PC-9 (cell line): ENCODE measurements at regions not wholly inside any gene's neighbourhood (a gene's known extent, or its start where the extent isn't known, plus 50 kb on each side); places are given as distances from the start of the nearest gene placed in this dataset.

Experiments used
- BruUV-seq: library from RNA; stranded (reverse); fragments of 400-500 nt; replicated peaks from 2 replicates; lab custom pipeline; 2021; lab: Mats Ljungman, UMichigan
- CTCF ChIA-PET: fragments of 300-600 bp; sonication (Branson Sonifier 250); formaldehyde crosslinking; loops from one replicate; lab custom pipeline; 2022; ENCODE audit warnings: antibody characterized with exemption; lab: Charles Lee
- POLR2A ChIA-PET: fragments of 300-600 bp; sonication (Branson Sonifier 250); formaldehyde crosslinking; loops from one replicate; lab custom pipeline; 2022; ENCODE audit warnings: antibody characterized with exemption; ENCODE audit not compliant: unreplicated experiment; lab: Charles Lee
- DNase-seq, 2 experiments: peaks; one replicate each; pipeline versions ENCODE4 v3.0.0 to v3.0.0-alpha.2; 2015 to 2022; ENCODE audit warnings: mixed read lengths in 1 of 2
- H2AFZ ChIP-seq: fragments of 200-600 bp; sonication (generic); 2 replicates; pipeline ENCODE4 v1.8.1; 2017; ENCODE audit warnings: antibody characterized with exemption
- H3F3A ChIP-seq: fragments of 200-600 bp; sonication (generic); 2 replicates; pipeline ENCODE4 v1.8.1; 2017; ENCODE audit warnings: antibody characterized with exemption, mild to moderate bottlenecking, low read depth; ENCODE audit not compliant: insufficient read depth
- H3K27ac ChIP-seq: fragments of 200-600 bp; sonication (generic); 2 replicates; pipeline ENCODE4 v1.6.1; 2016; ENCODE audit warnings: mixed run types
- H3K27me3 ChIP-seq: fragments of 200-600 bp; sonication (generic); 2 replicates; pipeline ENCODE4 v1.6.1; 2016; ENCODE audit warnings: low read depth, mixed run types; ENCODE audit not compliant: insufficient read depth
- H3K36me3 ChIP-seq: fragments of 200-600 bp; sonication (generic); 2 replicates; pipeline ENCODE4 v1.6.1; 2016; ENCODE audit warnings: low read depth, mixed run types
- H3K4me1 ChIP-seq: fragments of 200-600 bp; sonication (generic); replicated peaks from 2 replicates; pipeline ENCODE4 v1.6.1; 2016; ENCODE audit warnings: mixed run types; ENCODE audit not compliant: insufficient read depth
- H3K4me2 ChIP-seq: fragments of 200-600 bp; sonication (generic); 2 replicates; pipeline ENCODE4 v1.6.1; 2017; ENCODE audit warnings: mixed run types
- H3K4me3 ChIP-seq: fragments of 200-600 bp; sonication (generic); 2 replicates; pipeline ENCODE4 v1.6.1; 2016; ENCODE audit warnings: mixed run types
- H3K79me2 ChIP-seq: fragments of 200-600 bp; sonication (generic); 2 replicates; pipeline ENCODE4 v1.6.1; 2017; ENCODE audit warnings: low read depth, mixed run types
- H3K9me2 ChIP-seq: fragments of 200-600 bp; sonication (generic); 2 replicates; pipeline ENCODE4 v1.8.1; 2017; ENCODE audit warnings: mild to moderate bottlenecking; ENCODE audit not compliant: insufficient read depth
- H3K9me3 ChIP-seq: fragments of 200-600 bp; sonication (generic); 2 replicates; pipeline ENCODE4 v1.8.1; 2016; ENCODE audit warnings: low read depth; ENCODE audit not compliant: insufficient read depth
- H4K20me1 ChIP-seq: fragments of 200-600 bp; sonication (generic); 2 replicates; pipeline ENCODE4 v1.8.1; 2017; ENCODE audit not compliant: insufficient read depth
- CTCF ChIP-seq: fragments of 200-600 bp; sonication (generic); conservative IDR thresholded peaks from 2 replicates; pipeline ENCODE4 v1.6.1; 2017; ENCODE audit warnings: mixed run types, antibody characterized with exemption, mild to moderate bottlenecking, moderate library complexity
- EZH2 ChIP-seq: fragments of 200-600 bp; sonication (generic); IDR thresholded peaks from 2 replicates; pipeline ENCODE4 v1.8.0; 2017; ENCODE audit warnings: antibody characterized with exemption, low read depth
- intact Hi-C: fragments of 100-400 bp; cut with micrococcal nuclease; formaldehyde crosslinking; loops from one replicate; pipeline ENCODE4 v1.10.0; 2022; ENCODE audit not compliant: unreplicated experiment

GRCh38 chr3:87563712-87564111 is 287.3 kb upstream of the POU1F1 start:
- H3F3A ChIP-seq = no peaks in the 10 kb centered on the region
- H3K4me1 ChIP-seq = no peaks in the 10 kb centered on the region
- no TSS peak for BruUV-seq
- no peaks in the 10 kb centered on the region for H4K20me1 ChIP-seq
- no peak overlapping the region for H3K4me3 ChIP-seq
- H3K27me3 ChIP-seq = no peaks in the 10 kb centered on the region
- H3K9me3 ChIP-seq = no peaks in the 10 kb centered on the region
- ChIA-PET CTCF (no interaction called here), POLR2A (no interaction called here)
- H3K9me2 ChIP-seq = no peaks in the 10 kb centered on the region; the same call in 1 of the 2 replicates
- H3K4me2 ChIP-seq = no peak overlapping the region
- no peaks in the 10 kb centered on the region for H3K79me2 ChIP-seq
- H2AFZ ChIP-seq = no peak overlapping the region
- no peak for DNase-seq
- TF ChIP-seq CTCF (no peak), EZH2 (no peak)
- no peaks in the 10 kb centered on the region for H3K36me3 ChIP-seq
- intact Hi-C loops = no loop called here
- H3K27ac ChIP-seq = no peak overlapping the region

- no peaks in the 10 kb centered on the region for H3K36me3 ChIP-seq
- intact Hi-C loops = no loop called here
- DNase-seq = no peak
- TF ChIP-seq CTCF (no peak), EZH2 (no peak)
- no peaks in the 10 kb centered on the region for H3K9me2 ChIP-seq
- no peak overlapping the region for H3K4me3 ChIP-seq
- H3K9me3 ChIP-seq = no peaks in the 10 kb centered on the region
- H3K27ac ChIP-seq = no peak overlapping the region
- no peaks in the 10 kb centered on the region for H3K4me1 ChIP-seq
- ChIA-PET POLR2A (no interaction called here), CTCF (no interaction called here)
- no peak overlapping the region for H2AFZ ChIP-seq
- H3K4me2 ChIP-seq = no peak overlapping the region
- H3F3A ChIP-seq = no peaks in the 10 kb centered on the region
- no peaks in the 10 kb centered on the region for H3K27me3 ChIP-seq
- BruUV-seq = no TSS peak
- H3K79me2 ChIP-seq = no peaks in the 10 kb centered on the region
- no peaks in the 10 kb centered on the region for H4K20me1 ChIP-seq
These were observed 282.1 kb upstream of the POU1F1 start for GRCh38 chr3:87558492-87558891.

- no peaks in the 10 kb centered on the region for H3K4me1 ChIP-seq
- H3K27me3 ChIP-seq = no peaks in the 10 kb centered on the region
- no peaks in the 10 kb centered on the region for H3F3A ChIP-seq
- TF ChIP-seq CTCF (no peak), EZH2 (no peak)
- DNase-seq = no peak
- no peaks in the 10 kb centered on the region for H3K79me2 ChIP-seq
- no peaks in the 10 kb centered on the region for H3K9me3 ChIP-seq
- H3K9me2 ChIP-seq = no peaks in the 10 kb centered on the region; the same call in 1 of the 2 replicates
- ChIA-PET POLR2A (no interaction called here), CTCF (no interaction called here)
- intact Hi-C loops = no loop called here
- BruUV-seq = no TSS peak
- no peak overlapping the region for H3K4me2 ChIP-seq
- H2AFZ ChIP-seq = no peak overlapping the region
- H3K4me3 ChIP-seq = no peak overlapping the region
- no peaks in the 10 kb centered on the region for H4K20me1 ChIP-seq
- H3K27ac ChIP-seq = no peak overlapping the region
- H3K36me3 ChIP-seq = no peaks in the 10 kb centered on the region
These were observed 278.9 kb upstream of the POU1F1 start for GRCh38 chr3:87555290-87555689.
